Muscle of arm (tissue), 1 donor: ENCODE measurements at regions not wholly inside any gene's neighbourhood (a gene's known extent, or its start where the extent isn't known, plus 50 kb on each side); places are given as distances from the start of the nearest gene placed in this dataset.

Experiments
- DNase-seq: peaks from one replicate; pipeline ENCODE4 v3.0.0-alpha.2; 2013

DNA sequence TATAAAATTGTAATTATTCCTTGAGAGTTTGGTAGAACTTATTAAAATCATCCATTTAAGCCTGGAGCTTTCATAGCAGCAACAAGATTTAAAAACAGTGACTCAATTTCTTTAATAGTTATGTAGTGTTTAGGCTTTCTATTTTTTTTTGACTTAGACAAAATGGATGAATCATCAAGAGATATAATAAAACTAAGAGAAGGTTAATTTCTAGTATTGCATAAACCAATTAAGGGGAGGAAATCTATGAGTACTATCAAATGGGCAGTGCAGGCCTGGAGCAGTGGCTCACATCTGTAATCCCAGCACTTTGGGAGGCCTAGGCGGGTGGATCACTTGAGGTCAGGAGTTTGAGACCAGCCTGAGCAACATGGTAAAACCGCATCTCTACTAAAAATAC lies 416.3 kb upstream of the USP24 start:
- no peak for DNase-seq

DNA sequence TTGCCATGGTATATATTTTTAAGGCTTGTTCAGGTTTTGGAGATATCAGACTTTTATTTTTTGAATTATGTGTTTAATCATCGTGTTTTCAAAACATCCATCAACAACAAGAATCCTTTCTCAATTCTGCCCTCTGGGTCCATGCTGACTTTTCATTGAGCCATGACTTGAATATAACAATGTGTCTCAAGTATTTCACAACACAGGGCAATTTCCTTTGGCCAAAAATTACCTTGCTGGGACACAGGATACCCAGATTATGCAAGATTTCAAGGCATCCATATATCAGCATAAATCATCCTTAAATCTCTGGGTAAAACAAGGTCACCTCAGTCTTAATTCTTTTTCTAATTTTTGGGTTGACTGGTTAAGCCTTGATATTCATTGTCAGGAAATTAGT lies 411.2 kb upstream of the USP24 start:
- DNase-seq = no peak

DNA sequence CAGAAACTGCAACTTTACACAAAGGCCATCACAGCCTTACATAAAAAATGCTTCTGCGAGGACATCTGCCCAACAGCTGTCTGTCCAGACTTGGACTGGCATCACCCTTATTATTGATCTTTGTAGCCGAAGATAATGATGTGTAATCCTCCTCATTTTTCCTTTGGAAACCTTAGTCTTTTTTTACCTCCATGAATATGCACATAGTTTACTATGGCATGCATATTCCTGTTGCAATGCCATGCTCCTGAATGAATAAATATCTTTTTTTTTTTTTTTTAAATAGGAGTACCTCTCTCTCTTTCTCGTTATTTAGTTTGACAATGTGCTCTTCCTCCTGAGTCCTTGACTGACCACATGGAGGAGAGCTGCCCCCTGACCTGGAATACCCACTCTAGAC lies 409.6 kb upstream of the USP24 start:
- no peak for DNase-seq

DNA sequence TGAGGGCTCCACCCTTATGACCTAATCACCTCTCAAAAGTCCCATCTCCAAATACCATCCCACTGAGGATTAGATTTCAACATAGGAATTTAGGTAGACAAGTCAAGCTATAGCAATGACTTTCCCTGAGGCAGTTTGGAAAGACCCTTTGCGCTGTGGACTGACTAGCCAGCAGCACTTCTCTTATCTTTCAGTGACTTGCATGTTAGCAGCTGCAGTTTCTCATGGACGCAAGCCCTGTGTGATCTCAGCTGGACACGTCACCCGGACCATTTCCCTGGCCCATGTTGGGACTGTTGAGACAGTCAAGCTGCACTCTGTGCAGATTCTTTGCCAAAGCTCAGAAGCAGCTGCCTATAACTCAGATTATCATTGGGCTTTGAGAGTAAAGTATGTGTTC lies 408.1 kb upstream of the USP24 start:
- DNase-seq = peak; percentile 67

DNA sequence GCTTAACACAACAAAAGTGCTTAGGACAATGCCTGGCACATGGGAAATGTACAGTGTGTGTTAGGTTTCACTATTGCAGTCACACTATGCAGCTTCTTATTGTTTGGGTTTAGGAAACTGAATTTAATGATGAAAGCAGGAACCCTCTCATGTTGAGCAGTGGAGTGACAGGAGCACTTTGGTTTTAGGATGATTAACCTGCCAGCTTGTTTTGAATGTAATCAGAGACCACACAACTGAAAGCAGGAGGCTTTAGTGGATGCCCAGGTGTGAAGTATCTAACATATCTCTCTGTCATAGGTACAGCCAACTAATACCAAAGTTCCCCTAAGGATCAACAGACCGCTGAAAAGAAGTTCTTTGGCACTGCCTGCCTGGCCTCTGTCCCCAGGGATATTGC lies 406.9 kb upstream of the USP24 start:
- DNase-seq = no peak

DNA sequence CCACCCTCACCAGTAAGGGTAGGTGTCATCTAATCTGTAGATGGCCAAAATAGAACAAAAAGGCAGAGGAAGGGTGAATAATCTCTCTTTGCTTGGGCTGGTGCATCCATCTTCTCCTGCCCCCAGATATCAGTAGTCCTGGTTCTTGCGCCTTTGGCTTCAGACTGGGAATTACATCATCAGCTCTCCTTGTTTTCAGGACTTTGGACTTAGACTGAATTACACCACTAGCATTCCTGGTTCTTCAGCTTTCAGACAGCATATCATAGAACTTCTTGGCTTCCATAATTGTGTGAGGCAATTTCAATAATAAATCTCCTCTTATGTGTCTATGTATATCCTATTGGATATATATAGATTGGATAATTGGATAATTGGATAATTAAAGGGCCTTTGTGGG lies 403.0 kb upstream of the USP24 start:
- DNase-seq = no peak

DNA sequence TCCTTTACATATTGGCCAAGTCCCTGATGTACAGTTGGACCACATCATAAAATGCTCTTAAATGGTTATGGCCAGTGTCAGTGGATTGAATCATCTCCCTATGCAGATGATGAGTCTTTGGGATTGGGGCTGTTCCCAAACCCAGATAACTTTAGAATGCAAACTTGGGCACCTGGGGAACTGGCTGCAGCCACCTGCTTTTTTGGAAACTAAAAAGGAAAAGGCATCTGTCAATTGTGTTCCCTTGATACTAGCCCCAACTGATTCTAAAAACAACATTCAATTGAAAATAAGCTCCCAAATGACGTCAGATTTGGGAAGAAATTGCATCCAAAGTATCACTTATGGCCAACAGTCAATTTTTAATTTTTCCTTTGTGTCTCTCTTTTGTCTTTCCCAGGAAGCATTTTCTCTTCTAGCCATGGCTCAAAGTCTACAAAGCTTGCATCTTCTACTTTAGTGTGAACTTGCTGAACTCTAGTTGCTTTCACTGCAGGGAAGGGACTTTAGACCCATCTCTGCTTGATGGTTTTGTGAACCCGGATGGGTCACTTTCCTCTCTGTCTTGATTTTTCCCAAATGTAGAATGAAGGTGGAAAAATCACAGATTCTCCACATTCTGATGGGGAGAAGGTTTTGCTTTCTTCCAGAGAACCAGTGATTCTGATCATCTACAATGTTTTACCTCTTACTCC lies 402.3 kb upstream of the USP24 start:
- peak; percentile 86 for DNase-seq

DNA sequence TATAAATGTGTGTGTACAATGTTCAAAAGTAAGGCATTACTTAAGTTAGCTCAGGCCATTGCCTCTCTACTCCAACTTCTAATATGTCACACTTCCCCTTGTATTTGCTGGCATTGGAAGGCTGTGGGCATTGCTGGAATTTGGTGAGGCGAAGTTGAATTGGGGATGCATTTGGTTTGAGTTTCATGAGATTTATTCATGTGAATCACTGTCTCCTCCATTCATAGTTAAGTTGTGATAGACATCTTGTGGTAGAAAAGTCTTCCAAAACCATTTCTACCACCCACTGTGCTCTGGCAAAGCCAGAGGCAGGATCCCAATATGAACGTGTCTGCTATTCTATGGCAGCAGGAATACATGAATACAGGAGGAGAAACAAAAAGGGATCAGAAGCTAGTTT lies 397.8 kb upstream of the USP24 start:
- no peak for DNase-seq

DNA sequence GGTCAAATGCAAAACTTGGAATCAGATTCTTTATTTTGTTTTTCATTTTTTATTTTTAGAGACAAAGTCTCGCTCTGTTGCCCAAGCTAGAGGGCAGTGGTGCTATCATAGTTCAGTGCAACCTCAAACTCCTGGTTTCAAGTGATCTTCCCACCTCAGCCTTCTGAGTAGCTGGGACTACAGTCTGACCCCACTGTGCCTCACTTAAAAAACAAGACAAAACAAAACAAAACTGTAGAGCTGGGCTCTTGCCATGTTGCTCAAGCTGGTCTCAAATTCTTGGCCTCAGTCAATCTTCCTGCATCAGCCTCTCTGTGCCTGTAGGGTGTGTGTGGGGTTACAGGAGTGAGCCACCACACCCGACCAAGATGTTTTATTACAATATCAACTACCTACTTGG lies 396.0 kb upstream of the USP24 start:
- DNase-seq = no peak

DNA sequence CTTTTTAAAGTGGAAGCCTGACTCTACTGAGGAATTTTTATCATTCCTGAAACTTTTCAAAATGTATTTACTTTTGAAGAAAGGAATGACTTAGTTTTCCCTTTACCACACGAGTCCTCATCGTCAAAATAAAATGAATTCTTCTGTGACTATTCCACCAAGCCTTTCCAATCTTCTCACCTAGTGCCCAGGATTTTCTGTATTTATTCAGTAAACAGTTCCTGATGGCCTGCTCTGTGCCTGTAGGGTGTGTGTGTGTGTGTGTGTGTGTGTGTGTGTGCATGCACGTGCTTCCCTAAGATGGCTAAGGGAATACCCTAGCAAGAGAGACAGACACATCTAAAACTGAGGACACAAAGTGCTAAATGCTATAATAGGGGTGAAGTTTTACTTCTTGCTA lies 395.0 kb upstream of the USP24 start:
- no peak for DNase-seq

DNA sequence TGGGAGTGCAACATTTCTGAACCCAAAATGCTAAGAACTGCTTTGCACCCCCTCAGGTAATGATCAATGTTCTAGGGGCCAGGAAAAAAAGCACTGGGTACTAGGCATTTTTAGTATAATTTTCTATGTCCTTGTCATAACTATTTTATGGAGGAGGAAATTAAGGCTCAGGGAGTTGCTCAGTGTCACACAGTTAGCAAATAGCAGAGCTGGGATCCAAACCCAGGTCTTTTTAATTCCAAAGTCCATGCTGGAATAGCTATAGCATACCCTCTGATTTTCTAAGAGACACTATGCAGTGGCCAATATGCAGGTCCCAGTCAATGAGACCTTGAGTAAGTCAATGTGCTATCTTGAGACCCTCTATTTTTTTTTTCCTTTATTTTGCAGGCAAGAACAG lies 394.5 kb upstream of the USP24 start:
- no peak for DNase-seq

DNA sequence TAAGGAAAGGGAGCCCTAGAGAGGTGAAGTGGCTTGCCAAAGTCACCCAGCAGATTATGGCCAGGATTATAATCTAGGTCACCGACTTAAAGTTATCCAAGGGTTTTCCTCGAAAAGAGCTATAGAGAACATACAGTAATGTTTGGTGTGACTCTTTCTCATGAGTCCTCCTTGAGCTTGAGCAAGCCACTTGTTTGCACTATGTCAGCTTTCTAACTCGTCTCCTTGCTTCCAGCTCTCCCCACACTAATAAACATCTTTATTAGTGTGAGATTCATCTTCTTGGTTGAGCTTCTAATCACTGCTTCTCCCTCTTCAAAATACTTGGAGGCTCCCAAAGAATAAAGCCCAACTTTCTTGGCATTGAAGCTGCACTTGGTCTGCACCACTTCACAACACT lies 390.0 kb upstream of the USP24 start:
- no peak for DNase-seq

DNA sequence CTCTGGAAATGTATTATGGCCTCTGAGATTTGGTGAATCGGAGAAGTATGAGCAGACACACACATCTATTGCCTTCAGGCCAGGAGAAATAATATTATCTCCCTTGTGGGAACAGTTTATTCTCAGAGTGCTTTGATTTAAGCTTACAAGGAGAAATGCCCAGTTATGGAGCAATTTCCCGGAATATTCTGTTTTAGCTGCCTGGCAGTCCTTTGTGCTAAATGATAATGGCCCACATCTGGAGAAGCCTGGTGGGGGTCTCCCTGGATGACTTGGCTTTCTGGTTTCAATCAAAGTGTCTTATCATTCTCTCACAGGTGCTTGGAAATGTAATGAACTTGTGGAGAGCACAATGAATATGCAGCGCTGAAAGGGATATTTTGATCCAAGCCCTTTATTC lies 389.6 kb upstream of the USP24 start:
- no peak for DNase-seq

DNA sequence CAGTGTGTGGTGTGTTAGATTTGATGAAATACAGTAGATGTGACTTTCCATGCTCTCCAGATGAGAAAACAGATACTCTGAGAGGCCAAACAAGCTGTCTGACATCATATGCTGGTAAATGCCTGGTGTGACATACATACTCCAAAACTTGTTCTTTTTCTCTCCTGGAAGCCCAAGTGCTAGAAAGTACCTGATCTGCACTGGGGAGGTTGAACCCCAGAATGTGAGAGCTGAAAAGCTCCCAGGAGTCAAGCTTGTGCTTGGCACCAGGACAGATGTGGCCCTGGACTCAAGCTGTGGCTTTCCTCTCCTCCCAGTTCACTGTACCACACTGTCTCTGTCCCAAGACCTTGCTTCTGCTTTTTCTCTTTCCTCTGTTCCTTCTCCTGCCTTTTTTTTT lies 389.0 kb upstream of the USP24 start:
- no peak for DNase-seq

DNA sequence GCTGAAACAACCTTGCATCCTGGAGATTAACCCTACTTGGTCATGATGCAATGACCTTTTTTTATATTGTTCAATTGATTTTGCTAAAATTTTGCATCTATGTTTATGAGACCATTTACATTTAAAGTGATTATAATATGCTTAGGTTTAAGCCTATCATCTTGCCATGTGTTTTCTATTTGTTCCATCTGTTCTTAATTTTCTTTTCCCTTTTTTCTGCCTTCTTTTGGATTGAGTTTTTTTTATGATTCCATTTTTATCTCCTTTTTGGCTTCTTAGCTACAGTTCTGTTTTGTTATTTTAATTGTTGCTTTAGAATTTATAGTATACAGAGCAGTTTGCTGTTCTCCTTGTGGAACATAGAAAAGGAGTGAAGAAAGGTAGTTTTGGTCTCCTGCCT lies 385.1 kb upstream of the USP24 start:
- DNase-seq = no peak

DNA sequence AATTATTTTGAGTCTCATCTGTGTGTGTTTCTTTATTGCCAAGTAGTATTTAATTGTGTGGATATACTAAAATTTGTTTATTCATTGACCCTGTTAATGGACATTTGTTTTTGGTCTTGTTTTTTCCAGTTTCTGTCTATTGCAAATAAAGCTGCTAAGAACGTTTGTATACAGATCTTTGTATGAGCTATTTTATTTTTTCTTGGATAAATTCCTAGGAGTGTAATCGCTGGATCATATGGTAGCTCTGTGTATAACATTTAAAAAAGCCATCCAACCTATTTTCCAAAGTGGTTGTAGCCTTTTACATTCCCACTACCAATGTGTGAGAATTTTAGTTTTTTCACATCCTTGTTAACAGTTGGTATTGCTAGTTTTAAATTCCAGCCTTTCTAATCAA lies 382.7 kb upstream of the USP24 start:
- no peak for DNase-seq

DNA sequence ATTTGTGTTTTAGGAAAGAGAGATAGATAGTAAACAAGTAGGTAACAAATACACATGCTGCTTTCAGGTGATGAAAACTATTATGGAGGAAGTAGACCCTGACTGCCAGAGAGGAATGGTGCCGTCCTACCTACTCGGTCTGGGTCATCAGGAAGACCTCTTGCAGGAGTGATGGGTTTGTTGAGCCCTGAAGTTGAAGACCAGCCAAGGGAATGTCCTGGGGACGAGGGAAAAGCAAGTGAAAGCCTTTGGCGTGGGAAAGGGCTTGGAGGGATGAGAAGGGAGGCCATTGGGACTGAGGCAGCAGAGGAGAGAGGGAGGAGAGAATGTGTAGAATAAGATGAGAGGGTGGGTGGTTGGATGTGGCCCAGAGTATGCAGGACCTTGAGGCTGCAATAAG lies 379.5 kb upstream of the USP24 start:
- DNase-seq = no peak

DNA sequence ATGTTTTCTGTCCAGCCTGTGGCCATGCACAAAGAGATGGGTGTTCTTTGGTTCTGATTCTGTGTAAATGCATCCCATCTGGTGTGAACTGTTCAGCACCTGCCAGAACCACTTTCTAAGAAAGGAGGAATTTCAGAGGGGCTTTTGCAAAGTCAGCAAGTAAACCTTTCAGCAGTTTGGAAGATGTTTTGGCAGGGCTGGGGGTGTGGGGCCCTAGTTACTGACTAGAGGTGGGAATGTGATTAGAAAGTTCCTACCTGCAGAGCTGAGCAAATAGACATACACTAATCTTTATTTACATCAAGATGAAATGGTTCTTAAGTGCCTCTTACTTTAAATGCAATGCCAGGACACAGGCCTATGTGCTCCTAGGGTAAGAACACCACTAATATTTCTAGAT lies 378.1 kb upstream of the USP24 start:
- no peak for DNase-seq

DNA sequence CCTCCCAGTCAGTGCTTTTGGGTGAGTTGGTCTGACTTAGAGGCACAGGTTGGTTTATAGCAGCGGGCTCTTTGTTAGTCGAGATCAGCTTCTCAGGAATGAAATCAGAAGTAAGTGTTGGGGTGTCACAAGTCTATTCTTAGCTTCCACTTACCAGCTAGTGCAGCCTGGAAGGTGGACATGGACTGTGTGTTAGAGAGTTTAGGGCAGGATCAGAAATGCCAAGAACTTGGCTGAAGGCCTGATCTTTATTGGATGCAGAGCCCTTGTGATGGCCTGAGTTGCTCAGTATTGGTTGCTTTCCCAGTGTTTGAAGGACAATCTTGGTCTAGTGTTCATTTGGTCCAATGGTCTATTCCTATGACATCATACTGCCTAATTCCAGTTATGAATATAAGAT lies 377.0 kb upstream of the USP24 start:
- DNase-seq = no peak

DNA sequence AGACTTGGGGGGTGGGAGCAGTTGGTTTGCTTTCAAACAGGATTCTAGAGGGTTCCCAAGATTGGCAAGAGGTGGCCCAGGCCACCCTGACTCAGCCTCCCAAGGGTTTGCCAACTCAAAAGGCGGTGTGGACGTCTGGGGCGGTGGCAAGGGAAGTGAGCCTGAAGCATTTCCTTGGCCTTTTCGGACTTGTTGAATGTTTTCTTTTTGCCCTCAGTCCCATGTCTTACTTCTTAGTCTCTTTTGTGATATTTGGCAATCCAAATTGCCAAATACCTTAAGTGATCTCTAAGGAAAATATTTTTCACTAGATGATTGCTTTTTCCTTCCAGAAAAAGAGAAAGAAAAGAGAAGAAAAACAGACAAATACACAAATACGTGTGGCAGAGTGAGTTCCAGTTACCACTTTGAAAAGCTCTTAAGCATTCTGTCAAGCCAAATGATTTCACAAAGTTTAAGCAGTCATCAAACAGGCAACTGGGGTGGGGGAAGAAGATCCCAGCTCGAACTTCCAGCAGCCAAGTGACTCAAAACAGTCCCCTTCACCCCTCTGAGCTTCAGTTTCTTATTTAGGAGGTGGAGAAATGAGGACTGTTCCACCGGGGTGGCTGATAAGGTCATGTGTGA lies 374.6 kb upstream of the USP24 start:
- peak; percentile 45 for DNase-seq

DNA sequence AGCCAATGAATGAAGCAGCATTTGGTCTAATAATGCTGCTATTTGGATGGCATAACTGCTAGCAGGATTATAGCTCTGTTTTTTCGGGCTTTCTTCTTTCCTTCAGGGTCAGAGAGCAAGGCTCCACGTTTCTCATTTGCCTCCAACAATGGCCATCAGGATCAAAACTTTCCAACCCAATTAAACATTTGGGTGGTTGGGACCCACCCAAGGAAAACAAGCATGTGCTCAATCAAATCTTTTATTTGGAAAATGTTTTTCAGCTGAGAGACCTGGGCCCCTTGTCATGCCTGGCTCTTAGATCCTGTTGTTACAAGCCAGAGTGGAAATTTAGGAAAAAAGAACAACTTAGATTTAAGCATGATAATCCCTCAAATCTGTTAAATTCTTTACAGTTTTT lies 373.1 kb upstream of the USP24 start:
- DNase-seq = no peak

DNA sequence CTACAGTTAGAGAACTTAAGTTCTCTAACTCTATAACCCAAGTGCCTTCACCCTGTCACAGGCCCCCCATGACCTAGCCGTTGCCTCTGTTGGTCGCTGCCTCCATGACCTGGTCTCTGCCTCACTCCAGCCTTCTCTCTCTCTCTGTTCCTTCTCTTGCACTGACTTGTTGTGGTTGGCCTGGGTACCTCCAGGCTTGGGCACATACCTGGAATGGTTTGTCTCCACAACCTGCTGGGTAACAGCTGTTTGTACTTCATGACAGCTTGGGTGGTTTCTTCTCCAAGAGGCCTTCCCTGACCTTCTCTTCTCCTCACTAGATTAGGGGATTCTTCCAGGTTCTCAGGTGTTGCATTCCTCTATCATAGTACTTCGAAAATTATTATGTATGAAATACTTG lies 371.6 kb upstream of the USP24 start:
- DNase-seq = no peak

DNA sequence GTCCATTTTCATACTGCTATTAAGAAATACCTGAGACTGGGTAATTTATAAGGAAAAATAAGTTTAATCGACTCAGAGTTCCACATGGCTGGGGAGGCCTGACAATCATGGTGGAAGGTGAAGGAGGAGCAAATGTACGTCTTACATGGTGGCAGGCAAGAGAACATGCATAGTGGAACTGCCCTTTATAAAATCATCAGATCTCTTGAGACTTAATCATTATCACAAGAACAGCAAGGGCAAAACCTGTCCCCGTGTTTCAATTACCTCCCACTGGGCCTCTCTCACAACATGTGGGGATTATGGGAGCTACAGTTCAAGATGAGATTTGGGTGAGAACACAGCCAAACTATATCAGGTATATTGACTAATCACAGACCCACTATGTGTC lies 370.2 kb upstream of the USP24 start:
- no peak for DNase-seq
